A549 (cell line): ENCODE measurements at regions not wholly inside any gene's neighbourhood (a gene's known extent, or its start where the extent isn't known, plus 50 kb on each side); places are given as distances from the start of the nearest gene placed in this dataset.

Source experiments
- ATAC-seq, 2 experiments: fragments of 200-7000 bp in 1 of 2; fragments of >200 bp in 1 of 2; cut with Nextera tagmentation in 1 of 2; cut with Tn5 transposase in 1 of 2; 3 replicates each; pipeline versions ENCODE4 v1.8.0 to v1.9.1; 2018 to 2020; ENCODE audit warnings: mild to moderate bottlenecking in 1 of 2, moderate library complexity in 1 of 2
- CTCF ChIA-PET: fragments of 300-600 bp; sonication (Branson Sonifier 250); formaldehyde crosslinking; extraction: SDS; loops from one replicate; lab custom pipeline; 2021; ENCODE audit warnings: antibody characterized with exemption, inconsistent platforms; lab: Yijun Ruan, JAX
- POLR2A ChIA-PET: fragments of 350-600 bp; formaldehyde crosslinking; extraction: SDS; loops from one replicate; lab custom pipeline; 2021; ENCODE audit warnings: antibody characterized with exemption, inconsistent platforms; lab: Yijun Ruan, JAX
- DNase-seq, 2 experiments: peaks; one replicate each; pipeline versions ENCODE4 v3.0.0 to v3.0.0-alpha.2; 2011 to 2016; ENCODE audit warnings: low read depth in 1 of 2, low spot score in 1 of 2
- FAIRE-seq: peaks from 2 replicates; lab custom pipeline; 2011; peaks lifted over from hg19 to GRCh38; lab: Jason Lieb, UNC
- H3K27ac ChIP-seq, 2 experiments: fragments of >200 bp; sonication (Bioruptor Twin); formaldehyde crosslinking; 3 replicates each; pipeline ENCODE4 v1.5.1; 2016 to 2017
- H3K4me1 ChIP-seq: fragments of >200 bp; sonication (Bioruptor Twin); formaldehyde crosslinking; 3 replicates; pipeline ENCODE4 v1.6.1; 2016
- H3K4me2 ChIP-seq: fragments of >200 bp; sonication (Bioruptor Twin); formaldehyde crosslinking; 3 replicates; pipeline ENCODE4 v1.6.1; 2016
- H3K4me3 ChIP-seq: fragments of >200 bp; sonication (Bioruptor Twin); formaldehyde crosslinking; 3 replicates; pipeline ENCODE4 v1.5.1; 2016
- H3K9me3 ChIP-seq: fragments of >200 bp; sonication (Bioruptor Twin); formaldehyde crosslinking; 3 replicates; pipeline ENCODE4 v1.6.1; 2016
- CBX2 ChIP-seq: fragments of 200-600 bp; sonication (generic); IDR thresholded peaks from 2 replicates; pipeline ENCODE4 v1.6.1; 2016; ENCODE audit warnings: low read depth, mild to moderate bottlenecking, borderline replicate concordance
- CEBPB ChIP-seq, 2 experiments: fragments of >200 bp in 1 of 2; sonication (Bioruptor Twin) in 1 of 2; formaldehyde crosslinking in 1 of 2; IDR thresholded peaks; 2 replicates each; pipeline ENCODE4 v1.6.1; 2012 to 2016
- CHD4 ChIP-seq: fragments of 200-600 bp; sonication (generic); IDR thresholded peaks from 2 replicates; pipeline ENCODE4 v1.6.1; 2016; ENCODE audit warnings: antibody characterized with exemption, mild to moderate bottlenecking, borderline replicate concordance
- E2F6 ChIP-seq: IDR thresholded peaks from 2 replicates; pipeline ENCODE4 v1.6.1; 2012; ENCODE audit warnings: low read depth, borderline replicate concordance
- EHF ChIP-seq: fragments of 250-450 bp; sonication (Bioruptor Pico); IDR thresholded peaks from 2 replicates; pipeline ENCODE4 v1.5.0; 2020; ENCODE audit warnings: mild to moderate bottlenecking
- ESRRA ChIP-seq: fragments of 150-350 bp; IDR thresholded peaks from 2 replicates; pipeline ENCODE4 v1.6.1; 2014; ENCODE audit warnings: mild to moderate bottlenecking, low read length, borderline replicate concordance
- FOSL2 ChIP-seq, 2 experiments: fragments of 450-650 bp in 1 of 2; fragments of >200 bp in 1 of 2; sonication (Bioruptor Twin) in 1 of 2; formaldehyde crosslinking; IDR thresholded peaks; 2 replicates each; pipeline versions ENCODE4 v1.5.0 to v1.6.1; 2016 to 2020; ENCODE audit warnings: mild to moderate bottlenecking in 1 of 2, moderate library complexity in 1 of 2
- GATA3 ChIP-seq: IDR thresholded peaks from 2 replicates; pipeline ENCODE4 v1.6.1; 2012; ENCODE audit warnings: borderline replicate concordance
- HES2 ChIP-seq: fragments of >200 bp; sonication (Bioruptor Twin); formaldehyde crosslinking; IDR thresholded peaks from 2 replicates; pipeline ENCODE4 v1.6.1; 2016
- HEYL ChIP-seq: fragments of 250-450 bp; sonication (Bioruptor Pico); IDR thresholded peaks from 2 replicates; pipeline ENCODE4 v1.8.0; 2021; ENCODE audit warnings: mild to moderate bottlenecking, moderate library complexity
- HMGXB4 ChIP-seq: fragments of 250-450 bp; sonication (Bioruptor Pico); IDR thresholded peaks from 2 replicates; pipeline ENCODE4 v1.5.0; 2021; ENCODE audit warnings: mild to moderate bottlenecking, moderate library complexity, borderline replicate concordance
- HOXA7 ChIP-seq: fragments of 250-450 bp; sonication (Bioruptor Pico); IDR thresholded peaks from 2 replicates; pipeline ENCODE4 v1.5.0; 2020; ENCODE audit warnings: mild to moderate bottlenecking, moderate library complexity
- JUN ChIP-seq, 2 experiments: fragments of >200 bp; sonication (Bioruptor Twin); formaldehyde crosslinking; IDR thresholded peaks; 2 replicates in 1 of 2; 3 replicates in 1 of 2; pipeline ENCODE4 v1.6.1; 2016 to 2017
- JUNB ChIP-seq: fragments of >200 bp; sonication (Bioruptor Twin); formaldehyde crosslinking; IDR thresholded peaks from 2 replicates; pipeline ENCODE4 v1.6.1; 2016
- NR3C1 ChIP-seq: fragments of >200 bp; sonication (Bioruptor Twin); formaldehyde crosslinking; IDR thresholded peaks from 3 replicates; pipeline ENCODE4 v1.6.1; 2017
- PHF8 ChIP-seq: fragments of 200-600 bp; sonication (generic); IDR thresholded peaks from 2 replicates; pipeline ENCODE4 v1.6.1; 2016; ENCODE audit warnings: low read depth, mild to moderate bottlenecking, antibody characterized with exemption, moderate library complexity, borderline replicate concordance
- POLR2A ChIP-seq: IDR thresholded peaks from 2 replicates; pipeline ENCODE4 v1.6.1; 2012; ENCODE audit warnings: mild to moderate bottlenecking, low read length
- POLR2AphosphoS2 ChIP-seq: conservative IDR thresholded peaks from 2 replicates; pipeline ENCODE4 v1.6.1; 2012; ENCODE audit warnings: low read length, improper control_type of control experiment, inconsistent platforms
- RARB ChIP-seq: fragments of 250-450 bp; sonication (Bioruptor Pico); IDR thresholded peaks from 2 replicates; pipeline ENCODE4 v1.8.0; 2021; ENCODE audit warnings: mild to moderate bottlenecking, moderate library complexity
- RCOR1 ChIP-seq: fragments of 150-350 bp; IDR thresholded peaks from 2 replicates; pipeline ENCODE4 v1.6.1; 2014; ENCODE audit warnings: antibody characterized with exemption, low read length, low read depth
- REST ChIP-seq: fragments of 200-600 bp; sonication (generic); IDR thresholded peaks from 2 replicates; pipeline ENCODE4 v1.6.1; 2016; ENCODE audit warnings: antibody characterized with exemption, mild to moderate bottlenecking, moderate library complexity
- RFX5 ChIP-seq: fragments of 450-650 bp; IDR thresholded peaks from 2 replicates; pipeline ENCODE4 v1.7.1; 2014; ENCODE audit warnings: antibody characterized with exemption, mild to moderate bottlenecking, moderate library complexity
- RNF2 ChIP-seq: fragments of 200-600 bp; sonication (generic); IDR thresholded peaks from 2 replicates; pipeline ENCODE4 v1.6.1; 2016; ENCODE audit warnings: low read depth, mild to moderate bottlenecking, antibody characterized with exemption, moderate library complexity, borderline replicate concordance
- TFCP2L1 ChIP-seq: fragments of 250-450 bp; sonication (Bioruptor Pico); IDR thresholded peaks from 2 replicates; pipeline ENCODE4 v1.5.0; 2021; ENCODE audit warnings: mild to moderate bottlenecking
- USF2 ChIP-seq: fragments of 450-650 bp; IDR thresholded peaks from 2 replicates; pipeline ENCODE4 v1.6.1; 2014; ENCODE audit warnings: antibody characterized with exemption
- ZFP36 ChIP-seq: fragments of 450-650 bp; IDR thresholded peaks from 2 replicates; pipeline ENCODE4 v1.6.1; 2014; ENCODE audit warnings: borderline replicate concordance; ENCODE audit not compliant: partially characterized antibody
- ZNF302 ChIP-seq: fragments of 250-450 bp; sonication (Bioruptor Pico); IDR thresholded peaks from 2 replicates; pipeline ENCODE4 v1.9.0; 2021; ENCODE audit warnings: inconsistent platforms, mild to moderate bottlenecking, moderate library complexity
- WGBS: methylation state at CpG from one replicate; pipeline ENCODE4 v1.1.6; 2017; ENCODE audit errors: missing lambda C conversion rate; 5-methylcytosine and 5-hydroxymethylcytosine counted together

- Histone ChIP-seq H3K27ac (no peak overlapping the region), H3K4me3 (no peak overlapping the region), H3K4me1 (no peaks in the 10 kb centered on the region), H3K9me3 (no peaks in the 10 kb centered on the region), H3K4me2 (no peak overlapping the region)
- ATAC-seq: no peak
- WGBS: 11% methylated on average over 3 of the region's 3 CpGs
- TF ChIP-seq POLR2A: no peak
- TF ChIP-seq ZFP36: no peak
- no peak for TF ChIP-seq RCOR1
- TF ChIP-seq RFX5: no peak
- TF ChIP-seq CEBPB (IDR thresholded peaks at IDR 0.05): no peak
- TF ChIP-seq NR3C1: no peak
- TF ChIP-seq GATA3: no peak
- no peak for TF ChIP-seq HMGXB4 (CRISPR knock-in tag)
- TF ChIP-seq CBX2: no peak
- TF ChIP-seq RARB: no peak
- no peak for TF ChIP-seq HOXA7 (CRISPR knock-in tag)
- TF ChIP-seq ESRRA: no peak
- TF ChIP-seq CHD4: no peak
- TF ChIP-seq JUNB: no peak
- no peak for TF ChIP-seq TFCP2L1 (CRISPR knock-in tag)
- ChIA-PET CTCF (no interaction called here), POLR2A (no interaction called here)
- FAIRE-seq: no peak
- no peak for DNase-seq
Measured at GRCh38 chr14:86221755-86222154, 691.8 kb downstream of the FLRT2 start.

GRCh38 chr14:86221000-86221399 is 691.1 kb downstream of the FLRT2 start:
- H3K4me1 ChIP-seq: no peaks in the 10 kb centered on the region
- no peak overlapping the region for H3K4me3 ChIP-seq
- CTCF ChIA-PET: no interaction called here
- FAIRE-seq (no peak), DNase-seq (no peak), ATAC-seq (no peak)
- H3K4me2 ChIP-seq: no peak overlapping the region
- no peak overlapping the region for H3K27ac ChIP-seq
- POLR2A ChIA-PET: no interaction called here
- H3K9me3 ChIP-seq: no peaks in the 10 kb centered on the region
- TF ChIP-seq POLR2AphosphoS2: no peak
- no peak for TF ChIP-seq REST
- no peak for TF ChIP-seq TFCP2L1 (CRISPR knock-in tag)
- TF ChIP-seq NR3C1: no peak
- no peak for TF ChIP-seq ESRRA
- no peak for TF ChIP-seq ZFP36
- no peak for TF ChIP-seq HMGXB4 (CRISPR knock-in tag)
- TF ChIP-seq FOSL2 (IDR thresholded peaks at IDR 0.05): no peak
- no peak for TF ChIP-seq FOSL2 (CRISPR knock-in tag; IDR thresholded peaks at IDR 0.05)
- no peak for TF ChIP-seq USF2
- no peak for TF ChIP-seq RFX5
- no peak for TF ChIP-seq EHF (CRISPR knock-in tag)
- no peak for TF ChIP-seq HES2
- no peak for TF ChIP-seq PHF8
- no peak for TF ChIP-seq HEYL (CRISPR knock-in tag)
- TF ChIP-seq RARB: no peak
- TF ChIP-seq E2F6: no peak
- no peak for TF ChIP-seq RNF2
- TF ChIP-seq CHD4: no peak
- no peak for TF ChIP-seq ZNF302
- TF ChIP-seq JUN (IDR thresholded peaks at IDR 0.05): no peak
- TF ChIP-seq, all 56 proteins: peak for 0
- whole genome bisulfite sequencing: 21% methylated on average over 3 of the region's 3 CpGs
